ENCODE measurements at regions not wholly inside any gene's neighbourhood (a gene's known extent, or its start where the extent isn't known, plus 50 kb on each side); places are given as distances from the start of the nearest gene placed in this dataset.

DNA sequence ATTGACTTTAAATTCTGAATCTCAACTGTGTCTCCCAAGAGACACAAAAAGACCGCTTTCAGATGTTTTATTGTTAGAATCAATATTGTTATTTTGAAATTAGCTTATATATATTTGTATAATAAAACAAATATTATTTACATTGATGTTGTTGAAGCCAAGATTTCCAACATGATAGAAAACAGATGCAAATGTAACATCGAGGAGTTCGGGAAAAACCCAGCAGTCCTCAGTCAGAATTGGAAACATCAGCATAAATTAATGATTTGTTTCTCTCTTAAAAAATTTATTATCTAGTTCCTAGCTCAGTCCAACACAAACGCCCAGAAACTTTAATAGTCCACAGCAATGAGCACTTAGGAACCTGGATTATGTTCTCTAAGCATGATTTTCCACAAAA is 1330.4 kb downstream of the TBC1D22A start:
- H3K4me3 ChIP-seq (replicated peaks; ENCODE audit: low read depth, low read length): no peak overlapping the region
- no peak for DNase-seq (ENCODE audit: extremely low read depth, low read depth)
- TF ChIP-seq, protein P1, sequence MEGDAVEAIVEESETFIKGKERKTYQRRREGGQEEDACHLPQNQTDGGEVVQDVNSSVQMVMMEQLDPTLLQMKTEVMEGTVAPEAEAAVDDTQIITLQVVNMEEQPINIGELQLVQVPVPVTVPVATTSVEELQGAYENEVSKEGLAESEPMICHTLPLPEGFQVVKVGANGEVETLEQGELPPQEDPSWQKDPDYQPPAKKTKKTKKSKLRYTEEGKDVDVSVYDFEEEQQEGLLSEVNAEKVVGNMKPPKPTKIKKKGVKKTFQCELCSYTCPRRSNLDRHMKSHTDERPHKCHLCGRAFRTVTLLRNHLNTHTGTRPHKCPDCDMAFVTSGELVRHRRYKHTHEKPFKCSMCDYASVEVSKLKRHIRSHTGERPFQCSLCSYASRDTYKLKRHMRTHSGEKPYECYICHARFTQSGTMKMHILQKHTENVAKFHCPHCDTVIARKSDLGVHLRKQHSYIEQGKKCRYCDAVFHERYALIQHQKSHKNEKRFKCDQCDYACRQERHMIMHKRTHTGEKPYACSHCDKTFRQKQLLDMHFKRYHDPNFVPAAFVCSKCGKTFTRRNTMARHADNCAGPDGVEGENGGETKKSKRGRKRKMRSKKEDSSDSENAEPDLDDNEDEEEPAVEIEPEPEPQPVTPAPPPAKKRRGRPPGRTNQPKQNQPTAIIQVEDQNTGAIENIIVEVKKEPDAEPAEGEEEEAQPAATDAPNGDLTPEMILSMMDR (IDR thresholded peaks at IDR 0.05; ENCODE audit: low read depth, low read length, missing control alignments): no peak

DNA sequence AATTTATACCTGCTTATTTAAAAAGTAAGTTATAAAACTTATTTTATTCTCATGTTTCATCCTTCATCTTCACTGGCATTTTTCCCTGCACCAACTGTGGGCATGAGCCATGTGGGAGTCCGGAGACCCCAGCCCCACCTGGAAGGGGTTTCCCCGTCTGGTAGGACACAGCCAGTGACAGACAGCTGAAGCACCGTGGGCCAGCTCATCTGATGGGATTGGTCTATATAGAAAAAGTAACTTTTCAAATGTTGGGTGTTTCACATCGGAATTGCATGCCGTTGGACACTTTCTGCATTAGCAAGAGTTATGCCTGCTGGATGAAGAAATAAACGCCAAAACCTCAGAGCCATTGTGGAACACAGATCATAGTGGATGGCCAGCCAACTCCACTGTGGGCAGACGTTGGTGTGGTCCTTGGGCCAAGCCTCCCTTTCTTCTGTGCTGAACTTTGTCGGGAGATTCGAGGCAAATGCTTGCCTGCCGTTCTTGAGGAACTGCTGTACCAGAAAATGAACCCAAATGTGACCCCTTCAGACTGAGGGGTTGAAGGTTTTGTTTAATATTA is 1329.3 kb downstream of the TBC1D22A start:
- no peak for DNase-seq (ENCODE audit: extremely low read depth, low read depth)
- no peak overlapping the region for H3K4me3 ChIP-seq (replicated peaks; ENCODE audit: low read depth, low read length)
- TF ChIP-seq, protein P1 (IDR thresholded peaks at IDR 0.05; ENCODE audit: low read depth, low read length, missing control alignments): no peak

GRCh38 chr22:48091060-48091650 is 1328.7 kb downstream of the TBC1D22A start:
- DNase-seq (ENCODE audit: extremely low read depth, low read depth): no peak
- TF ChIP-seq, protein P1 (IDR thresholded peaks at IDR 0.05; ENCODE audit: low read depth, low read length, missing control alignments): no peak
- H3K4me3 ChIP-seq (replicated peaks; ENCODE audit: low read depth, low read length): no peak overlapping the region

DNA sequence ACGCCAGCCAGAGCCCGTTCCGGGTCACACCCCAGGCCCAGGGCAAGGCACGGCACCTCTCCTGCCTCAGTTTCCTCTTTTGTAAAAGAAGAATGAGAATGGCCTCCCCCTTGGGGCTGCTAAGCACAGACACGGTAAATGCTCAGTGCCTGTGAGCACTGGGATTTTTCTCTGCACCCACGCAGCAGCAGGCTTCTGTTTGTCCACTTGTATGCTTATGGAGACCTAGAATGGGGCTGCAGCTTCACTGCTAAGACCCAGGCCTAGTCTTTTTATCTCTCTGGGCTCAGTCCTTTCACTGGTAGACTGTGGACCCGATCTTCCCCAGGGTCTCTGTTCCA is 1327.9 kb downstream of the TBC1D22A start:
- no peak for DNase-seq (ENCODE audit: extremely low read depth, low read depth)
- TF ChIP-seq, protein P1 (IDR thresholded peaks at IDR 0.05; ENCODE audit: low read depth, low read length, missing control alignments): no peak
- H3K4me3 ChIP-seq (replicated peaks; ENCODE audit: low read depth, low read length): no peak overlapping the region

DNA sequence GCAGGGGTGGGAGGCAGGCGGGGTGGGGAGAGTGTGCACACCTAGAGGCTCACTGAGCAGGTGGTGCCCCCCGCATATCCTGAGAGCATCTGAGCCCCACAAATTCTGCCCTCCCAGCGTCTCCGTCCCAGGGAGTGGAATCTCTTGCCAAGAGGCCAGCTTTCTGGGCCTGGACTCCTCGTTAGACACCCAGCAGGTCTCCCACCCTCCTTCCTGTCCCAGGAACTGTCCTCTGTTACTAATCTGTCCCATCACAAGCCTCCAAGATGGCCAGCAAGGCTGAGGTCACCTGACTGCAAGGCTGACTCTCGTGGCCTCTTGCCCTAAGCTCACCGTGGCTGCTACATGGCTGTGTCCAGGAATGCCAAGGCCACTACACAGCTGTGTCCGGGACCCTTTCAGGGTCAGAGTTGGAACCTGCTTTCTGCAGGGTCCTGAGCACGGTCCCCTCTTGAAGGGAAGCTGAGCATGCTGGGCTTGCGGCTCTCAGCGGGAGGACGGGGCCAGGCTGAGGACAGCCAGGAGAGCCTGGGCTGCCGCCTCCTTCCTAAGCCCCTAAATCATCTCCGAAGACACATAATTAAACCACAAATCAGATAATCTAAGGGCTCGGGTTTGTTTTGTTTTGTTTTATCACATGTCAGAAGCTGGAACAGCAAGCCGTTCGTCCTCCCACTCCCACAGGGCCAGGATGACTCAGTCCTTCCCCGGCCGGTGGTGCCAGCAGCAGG is 1327.3 kb downstream of the TBC1D22A start:
- DNase-seq (ENCODE audit: extremely low read depth, low read depth): no peak
- H3K4me3 ChIP-seq (replicated peaks; ENCODE audit: low read depth, low read length): no peak overlapping the region
- TF ChIP-seq, protein P1 (IDR thresholded peaks at IDR 0.05; ENCODE audit: low read depth, low read length, missing control alignments): no peak

- TF ChIP-seq, protein P1 (IDR thresholded peaks at IDR 0.05; ENCODE audit: low read depth, low read length, missing control alignments): no peak
- DNase-seq (ENCODE audit: extremely low read depth, low read depth): no peak
- no peak overlapping the region for H3K4me3 ChIP-seq (replicated peaks; ENCODE audit: low read depth, low read length)
Observed at GRCh38 chr22:48088926-48089536, 1326.6 kb downstream of the TBC1D22A start.
